H1 (cell line): ENCODE measurements at regions not wholly inside any gene's neighbourhood (a gene's known extent, or its start where the extent isn't known, plus 50 kb on each side); places are given as distances from the start of the nearest gene placed in this dataset.

Source experiments
- CTCF ChIA-PET: fragments of 300-600 bp; sonication (Branson Sonifier 250); formaldehyde crosslinking; loops from one replicate; lab custom pipeline; 2021; ENCODE audit not compliant: partially characterized antibody; lab: Charles Lee
- POLR2A ChIA-PET: fragments of 300-600 bp; sonication (Branson Sonifier 250); formaldehyde crosslinking; loops from one replicate; lab custom pipeline; 2021; ENCODE audit warnings: inconsistent platforms; ENCODE audit not compliant: partially characterized antibody; lab: Charles Lee
- DNase-seq, 2 experiments: peaks; one replicate each; pipeline versions ENCODE4 v3.0.0 to v3.0.0-alpha.2; 2010 to 2022; ENCODE audit warnings: low spot score in 2 of 2, low read depth in 1 of 2, mixed read lengths in 1 of 2
- FAIRE-seq: peaks from 2 replicates; lab custom pipeline; 2011; peaks lifted over from hg19 to GRCh38; lab: Jason Lieb, UNC
- H2AFZ ChIP-seq: 2 replicates; pipeline ENCODE4 v1.8.1; 2012; ENCODE audit warnings: low read length, inconsistent platforms
- H2AK5ac ChIP-seq: 2 replicates; pipeline ENCODE4 v1.6.1; 2013; ENCODE audit warnings: low read depth, low read length
- H2BK120ac ChIP-seq: replicated peaks from 2 replicates; pipeline ENCODE3; 2013; ENCODE audit warnings: low read depth, low read length, inconsistent platforms
- H2BK12ac ChIP-seq: 2 replicates; pipeline ENCODE4 v1.6.1; 2013; ENCODE audit warnings: low read depth, low read length
- H2BK15ac ChIP-seq: 2 replicates; pipeline ENCODE4 v1.6.1; 2013; ENCODE audit warnings: low read length
- H2BK20ac ChIP-seq: 2 replicates; pipeline ENCODE4 v1.6.1; 2013; ENCODE audit warnings: low read length
- H2BK5ac ChIP-seq: 2 replicates; pipeline ENCODE4 v1.6.1; 2013; ENCODE audit warnings: low read depth, low read length
- H3K14ac ChIP-seq: 2 replicates; pipeline ENCODE4 v1.6.1; 2013; ENCODE audit warnings: inconsistent platforms; ENCODE audit not compliant: insufficient read length
- H3K18ac ChIP-seq: 2 replicates; pipeline ENCODE4 v1.6.1; 2013; ENCODE audit warnings: low read length; ENCODE audit errors: extremely low read depth
- H3K23ac ChIP-seq: 2 replicates; pipeline ENCODE4 v1.6.1; 2013; ENCODE audit warnings: inconsistent platforms; ENCODE audit not compliant: insufficient read length
- H3K23me2 ChIP-seq: 2 replicates; pipeline ENCODE4 v1.6.1; 2013; ENCODE audit warnings: low read depth, low read length
- H3K27ac ChIP-seq: 2 replicates; pipeline ENCODE4 v1.6.1; 2011; ENCODE audit warnings: low read depth, low read length, inconsistent platforms
- H3K27me3 ChIP-seq, 4 experiments: replicated peaks in 1 of 4; 1 replicate in 1 of 4; 2 replicates in 3 of 4; pipeline versions ENCODE4 v1.6.1 to v1.8.1; 2011 to 2013; ENCODE audit warnings: low read length in 3 of 4, mild to moderate bottlenecking in 3 of 4, inconsistent platforms in 2 of 4, mixed read lengths in 2 of 4, moderate library complexity in 1 of 4; ENCODE audit not compliant: control insufficient read depth in 3 of 4, insufficient read depth in 3 of 4; ENCODE audit errors: extremely low read depth in 1 of 4
- H3K36me3 ChIP-seq, 4 experiments: 2 replicates each; pipeline versions ENCODE4 v1.6.1 to v1.8.1; 2011 to 2013; ENCODE audit warnings: mild to moderate bottlenecking in 4 of 4, low read length in 3 of 4, moderate library complexity in 2 of 4, control low read depth in 1 of 4, inconsistent platforms in 1 of 4; ENCODE audit not compliant: insufficient read depth in 4 of 4, control insufficient read depth in 2 of 4
- H3K4ac ChIP-seq: replicated peaks from 2 replicates; pipeline ENCODE3; 2013; ENCODE audit warnings: low read length, low read depth, mixed read lengths, inconsistent platforms; ENCODE audit not compliant: insufficient read length
- H3K4me1 ChIP-seq, 4 experiments: replicated peaks in 1 of 4; 1 replicate in 1 of 4; 2 replicates in 3 of 4; pipeline versions ENCODE4 v1.6.1 to v1.8.1; 2011 to 2013; ENCODE audit warnings: low read length in 3 of 4, inconsistent platforms in 2 of 4, mixed read lengths in 1 of 4; ENCODE audit not compliant: insufficient read depth in 4 of 4, control insufficient read depth in 3 of 4
- H3K4me2 ChIP-seq, 2 experiments: 2 replicates each; pipeline versions ENCODE4 v1.6.1 to v1.8.1; 2011 to 2013; ENCODE audit warnings: low read depth in 2 of 2, low read length in 2 of 2, control low read depth in 1 of 2, inconsistent platforms in 1 of 2, mild to moderate bottlenecking in 1 of 2; ENCODE audit not compliant: insufficient read depth in 1 of 2
- H3K4me3 ChIP-seq, 4 experiments: fragments of 200-600, 300-600 bp in 1 of 4; sonication (generic), shearing (Covaris generic), sonication (Bioruptor Twin) in 1 of 4; 2 replicates each; pipeline versions ENCODE4 v1.5.1 to v1.8.1; 2011 to 2016; ENCODE audit warnings: low read length in 4 of 4, low read depth in 3 of 4, control low read depth in 2 of 4, inconsistent platforms in 2 of 4, mild to moderate bottlenecking in 2 of 4, mixed read lengths in 1 of 4, moderate library complexity in 1 of 4; ENCODE audit not compliant: insufficient read depth in 2 of 4; ENCODE audit errors: extremely low read depth in 1 of 4
- H3K56ac ChIP-seq: replicated peaks from 2 replicates; pipeline ENCODE3; 2013; ENCODE audit warnings: low read depth, mild to moderate bottlenecking, mixed read lengths, low read length, inconsistent platforms; ENCODE audit not compliant: insufficient read length
- H3K79me1 ChIP-seq: 2 replicates; pipeline ENCODE4 v1.6.1; 2013; ENCODE audit warnings: low read depth, low read length, control low read depth
- H3K79me2 ChIP-seq, 2 experiments: 2 replicates each; pipeline versions ENCODE4 v1.6.1 to v1.8.1; 2012 to 2013; ENCODE audit warnings: low read length in 2 of 2, mild to moderate bottlenecking in 2 of 2, inconsistent platforms in 1 of 2; ENCODE audit not compliant: insufficient read depth in 2 of 2, control insufficient read depth in 1 of 2
- H3K9ac ChIP-seq, 4 experiments: replicated peaks in 1 of 4; 1 replicate in 1 of 4; 2 replicates in 3 of 4; pipeline versions ENCODE4 v1.6.1 to v1.8.1; 2011 to 2013; ENCODE audit warnings: low read depth in 3 of 4, low read length in 3 of 4, control low read depth in 2 of 4, mild to moderate bottlenecking in 2 of 4, moderate library complexity in 2 of 4, inconsistent platforms in 1 of 4; ENCODE audit errors: extremely low read depth in 1 of 4
- H3K9me3 ChIP-seq, 2 experiments: 2 replicates each; pipeline versions ENCODE4 v1.6.1 to v1.8.1; 2012 to 2013; ENCODE audit warnings: mild to moderate bottlenecking in 2 of 2, moderate library complexity in 2 of 2, control low read depth in 1 of 2, inconsistent platforms in 1 of 2, low read depth in 1 of 2, low read length in 1 of 2, mixed read lengths in 1 of 2; ENCODE audit not compliant: insufficient read depth in 2 of 2
- H4K20me1 ChIP-seq, 2 experiments: replicated peaks in 1 of 2; 2 replicates each; pipeline versions ENCODE3 to v1.8.1; 2011 to 2013; ENCODE audit warnings: inconsistent platforms in 2 of 2, low read length in 2 of 2, mild to moderate bottlenecking in 1 of 2; ENCODE audit not compliant: insufficient read depth in 2 of 2, control insufficient read depth in 1 of 2
- H4K5ac ChIP-seq: 2 replicates; pipeline ENCODE4 v1.6.1; 2013; ENCODE audit warnings: low read length, low read depth, mixed read lengths, inconsistent platforms; ENCODE audit not compliant: insufficient read length
- H4K8ac ChIP-seq: 2 replicates; pipeline ENCODE4 v1.8.0; 2013; ENCODE audit warnings: mild to moderate bottlenecking, moderate library complexity, low read length, inconsistent platforms; ENCODE audit not compliant: insufficient read depth; ENCODE audit errors: extremely low read depth
- H4K91ac ChIP-seq: replicated peaks from 2 replicates; pipeline ENCODE3; 2013; ENCODE audit warnings: low read length, mixed read lengths, inconsistent platforms; ENCODE audit not compliant: insufficient read length
- ATF3 ChIP-seq: IDR thresholded peaks from 2 replicates; pipeline ENCODE4 v1.6.1; 2011; ENCODE audit warnings: low read depth, mild to moderate bottlenecking, low read length; ENCODE audit not compliant: insufficient read depth
- BCL11A ChIP-seq, 2 experiments: IDR thresholded peaks; one replicate each; pipeline ENCODE4 v1.6.1; 2011; ENCODE audit warnings: low read depth in 2 of 2, low read length in 2 of 2, mild to moderate bottlenecking in 2 of 2
- CEBPB ChIP-seq: IDR thresholded peaks from 2 replicates; pipeline ENCODE4 v1.6.1; 2012; ENCODE audit warnings: low read depth, low read length
- CHD1 ChIP-seq: IDR thresholded peaks from 2 replicates; pipeline ENCODE4 v1.6.1; 2012; ENCODE audit warnings: low read depth, low read length, improper control_type of control experiment
- CHD2 ChIP-seq: IDR thresholded peaks from 2 replicates; pipeline ENCODE4 v1.6.1; 2012; ENCODE audit warnings: low read length, improper control_type of control experiment
- CTBP2 ChIP-seq: IDR thresholded peaks from 2 replicates; pipeline ENCODE4 v1.7.0; 2011; ENCODE audit warnings: borderline replicate concordance, mild to moderate bottlenecking, moderate library complexity, mixed read lengths, low read length; ENCODE audit not compliant: insufficient read depth, insufficient read length
- EGR1 ChIP-seq: IDR thresholded peaks from 2 replicates; pipeline ENCODE4 v1.6.1; 2011; ENCODE audit warnings: low read depth, low read length, borderline replicate concordance
- KDM4A ChIP-seq: IDR thresholded peaks from one replicate; pipeline ENCODE4 v1.7.1; 2012; ENCODE audit warnings: low read depth, mild to moderate bottlenecking, moderate library complexity, low read length, inconsistent platforms; ENCODE audit not compliant: severe bottlenecking
- RBBP5 ChIP-seq: IDR thresholded peaks from 2 replicates; pipeline ENCODE4 v1.7.1; 2012; ENCODE audit warnings: low read depth, mild to moderate bottlenecking, inconsistent platforms, low read length, moderate library complexity, borderline replicate concordance
- SIX5 ChIP-seq: IDR thresholded peaks from 2 replicates; pipeline ENCODE4 v1.6.1; 2011; ENCODE audit warnings: mild to moderate bottlenecking, low read depth, low read length
- TAF1 ChIP-seq: IDR thresholded peaks from 2 replicates; pipeline ENCODE4 v1.6.1; 2011; ENCODE audit warnings: mild to moderate bottlenecking, low read depth, low read length
- TEAD4 ChIP-seq: IDR thresholded peaks from 2 replicates; pipeline ENCODE4 v1.6.1; 2012; ENCODE audit warnings: low read depth, low read length, inconsistent platforms, mixed read lengths
- YY1 ChIP-seq: IDR thresholded peaks from 2 replicates; pipeline ENCODE4 v1.6.1; 2011; ENCODE audit warnings: low read depth, mild to moderate bottlenecking, low read length
- ZNF274 ChIP-seq: IDR thresholded peaks from 2 replicates; pipeline ENCODE4 v1.7.0; 2012; ENCODE audit warnings: low read length, borderline replicate concordance; ENCODE audit errors: extremely low read depth
- WGBS, 2 experiments: shearing (Covaris generic) in 1 of 2; methylation state at CpG; one replicate each; pipeline versions ENCODE4 v1.1.6 to v1.1.7; 2013 to 2015; ENCODE audit warnings: low lambda C conversion rate in 2 of 2, mixed read lengths in 2 of 2, inconsistent platforms in 1 of 2, low coverage in 1 of 2, missing lambda C conversion rate in 1 of 2; ENCODE audit not compliant: insufficient replicate concordance in 2 of 2, insufficient coverage in 1 of 2, insufficient read length in 1 of 2; ENCODE audit errors: extremely low coverage in 1 of 2, missing lambda C conversion rate in 1 of 2; 5-methylcytosine and 5-hydroxymethylcytosine counted together
- TF ChIP-seq, protein P1 (sequence below): IDR thresholded peaks from 2 replicates; pipeline ENCODE4 v1.6.1; 2012; ENCODE audit warnings: inconsistent platforms

DNA sequence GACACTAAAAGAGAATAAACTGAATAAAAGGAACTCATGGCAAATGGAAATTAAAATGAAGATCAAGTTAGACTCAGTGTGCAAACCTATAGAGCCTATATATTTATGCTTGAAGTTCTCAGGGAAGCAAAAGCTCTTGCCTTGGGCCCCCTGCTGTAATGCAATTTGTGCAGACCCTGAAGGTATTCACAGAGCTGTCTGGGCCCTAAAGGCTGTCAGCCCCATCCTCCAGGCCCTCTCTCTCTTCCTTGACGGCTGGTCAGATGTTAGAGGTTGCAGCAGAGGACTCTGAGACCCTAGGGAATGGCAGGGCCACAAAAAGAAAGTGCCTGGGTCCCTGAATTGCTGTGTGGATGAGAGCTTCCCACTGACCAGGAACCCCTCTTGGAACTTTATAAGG lies 283.9 kb upstream of the TUT7 start:
- CTCF ChIA-PET, result interaction anchor here (0.6 to 4.1 kb wide), 49 partner anchors 8 to 687 kb away, joined by 3 to 33 read pairs (median 4); partner anchors contain the start of gene GAS1
- no peak overlapping the region for H3K9ac ChIP-seq
- H3K4me1 ChIP-seq, result no peaks in the 10 kb centered on the region; a peak in 1 of 7 replicates
- POLR2A ChIA-PET, result no interaction called here
- WGBS, 2 experiments, result 86% methylated on average over 1 of the region's 1 CpG; no CpG with 5 or more reads in 1 of the 2 experiments
- no peak overlapping the region for H3K23ac ChIP-seq
- DNase-seq (no peak), FAIRE-seq (no peak)
- H3K9me3 ChIP-seq, result no peaks in the 10 kb centered on the region
- H4K91ac ChIP-seq, result no peak overlapping the region
- no peak overlapping the region for H3K4me3 ChIP-seq
- no peak overlapping the region for H3K56ac ChIP-seq
- no peak overlapping the region for H3K4me2 ChIP-seq
- H3K79me2 ChIP-seq, result no peaks in the 10 kb centered on the region
- H2AK5ac ChIP-seq, result no peak overlapping the region
- H2BK15ac ChIP-seq, result no peak overlapping the region
- H4K5ac ChIP-seq, result no peak overlapping the region
- no peak overlapping the region for H3K18ac ChIP-seq
- H3K36me3 ChIP-seq, result no peaks in the 10 kb centered on the region
- H3K27me3 ChIP-seq, result no peaks in the 10 kb centered on the region
- no peak overlapping the region for H3K14ac ChIP-seq
- H3K79me1 ChIP-seq, result no peaks in the 10 kb centered on the region
- H2BK120ac ChIP-seq, result no peak overlapping the region
- no peak overlapping the region for H2BK5ac ChIP-seq
- H2BK20ac ChIP-seq, result no peak overlapping the region
- no peak overlapping the region for H3K27ac ChIP-seq
- H4K8ac ChIP-seq, result no peak overlapping the region
- no peaks in the 10 kb centered on the region for H3K23me2 ChIP-seq
- no peaks in the 10 kb centered on the region for H4K20me1 ChIP-seq
- no peak overlapping the region for H2AFZ ChIP-seq
- no peak overlapping the region for H2BK12ac ChIP-seq
- no peak overlapping the region for H3K4ac ChIP-seq
- no peak for TF ChIP-seq TAF1
- TF ChIP-seq, protein P1, sequence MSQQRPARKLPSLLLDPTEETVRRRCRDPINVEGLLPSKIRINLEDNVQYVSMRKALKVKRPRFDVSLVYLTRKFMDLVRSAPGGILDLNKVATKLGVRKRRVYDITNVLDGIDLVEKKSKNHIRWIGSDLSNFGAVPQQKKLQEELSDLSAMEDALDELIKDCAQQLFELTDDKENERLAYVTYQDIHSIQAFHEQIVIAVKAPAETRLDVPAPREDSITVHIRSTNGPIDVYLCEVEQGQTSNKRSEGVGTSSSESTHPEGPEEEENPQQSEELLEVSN, result no peak
- no peak for TF ChIP-seq TEAD4
- TF ChIP-seq RBBP5, result no peak
- TF ChIP-seq ZNF274, result no peak
- TF ChIP-seq BCL11A (IDR thresholded peaks at IDR 0.05; ENCODE audit: low read depth in 2 of 2, low read length in 2 of 2), result no peak
- TF ChIP-seq KDM4A, result no peak
- TF ChIP-seq ATF3, result no peak
- no peak for TF ChIP-seq SIX5
- no peak for TF ChIP-seq YY1
- TF ChIP-seq CHD2, result no peak
- TF ChIP-seq CHD1, result no peak
- TF ChIP-seq CEBPB, result no peak
- TF ChIP-seq CTBP2, result no peak
- no peak for TF ChIP-seq EGR1
